AG09319 (cell line): ENCODE measurements at regions not wholly inside any gene's neighbourhood (a gene's known extent, or its start where the extent isn't known, plus 50 kb on each side); places are given as distances from the start of the nearest gene placed in this dataset.

ENCODE experiments used
- DNase-seq: peaks from one replicate; pipeline ENCODE4 v3.0.0-alpha.2; 2010; ENCODE audit warnings: low read depth; ENCODE audit errors: extremely low read depth
- TF ChIP-seq, protein P1 (sequence below): IDR thresholded peaks from 2 replicates; pipeline ENCODE4 v1.5.1; 2011; ENCODE audit warnings: low read depth, mild to moderate bottlenecking, inconsistent platforms, low read length, moderate library complexity

DNA sequence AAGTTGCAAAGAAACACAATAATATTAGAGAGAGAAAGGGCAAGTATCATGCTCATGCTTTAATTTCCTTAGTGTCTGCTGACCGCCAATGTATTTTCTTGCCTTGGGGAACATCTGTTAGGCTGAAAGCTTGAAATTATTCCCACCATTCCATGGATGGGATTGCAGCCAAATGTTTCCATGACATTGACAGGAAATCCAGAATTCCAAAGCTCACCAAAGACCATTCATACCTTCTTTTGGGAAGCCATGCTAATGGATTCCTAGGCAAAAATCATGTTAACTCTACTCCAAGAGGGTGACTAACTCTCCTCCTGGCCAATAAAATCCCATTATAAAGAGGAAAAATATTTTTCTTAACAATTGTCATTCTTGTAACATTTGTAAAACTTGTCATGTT is 661.4 kb upstream of the FAT3 start:
- DNase-seq, result no peak
- TF ChIP-seq, protein P1, sequence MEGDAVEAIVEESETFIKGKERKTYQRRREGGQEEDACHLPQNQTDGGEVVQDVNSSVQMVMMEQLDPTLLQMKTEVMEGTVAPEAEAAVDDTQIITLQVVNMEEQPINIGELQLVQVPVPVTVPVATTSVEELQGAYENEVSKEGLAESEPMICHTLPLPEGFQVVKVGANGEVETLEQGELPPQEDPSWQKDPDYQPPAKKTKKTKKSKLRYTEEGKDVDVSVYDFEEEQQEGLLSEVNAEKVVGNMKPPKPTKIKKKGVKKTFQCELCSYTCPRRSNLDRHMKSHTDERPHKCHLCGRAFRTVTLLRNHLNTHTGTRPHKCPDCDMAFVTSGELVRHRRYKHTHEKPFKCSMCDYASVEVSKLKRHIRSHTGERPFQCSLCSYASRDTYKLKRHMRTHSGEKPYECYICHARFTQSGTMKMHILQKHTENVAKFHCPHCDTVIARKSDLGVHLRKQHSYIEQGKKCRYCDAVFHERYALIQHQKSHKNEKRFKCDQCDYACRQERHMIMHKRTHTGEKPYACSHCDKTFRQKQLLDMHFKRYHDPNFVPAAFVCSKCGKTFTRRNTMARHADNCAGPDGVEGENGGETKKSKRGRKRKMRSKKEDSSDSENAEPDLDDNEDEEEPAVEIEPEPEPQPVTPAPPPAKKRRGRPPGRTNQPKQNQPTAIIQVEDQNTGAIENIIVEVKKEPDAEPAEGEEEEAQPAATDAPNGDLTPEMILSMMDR, result no peak

DNA sequence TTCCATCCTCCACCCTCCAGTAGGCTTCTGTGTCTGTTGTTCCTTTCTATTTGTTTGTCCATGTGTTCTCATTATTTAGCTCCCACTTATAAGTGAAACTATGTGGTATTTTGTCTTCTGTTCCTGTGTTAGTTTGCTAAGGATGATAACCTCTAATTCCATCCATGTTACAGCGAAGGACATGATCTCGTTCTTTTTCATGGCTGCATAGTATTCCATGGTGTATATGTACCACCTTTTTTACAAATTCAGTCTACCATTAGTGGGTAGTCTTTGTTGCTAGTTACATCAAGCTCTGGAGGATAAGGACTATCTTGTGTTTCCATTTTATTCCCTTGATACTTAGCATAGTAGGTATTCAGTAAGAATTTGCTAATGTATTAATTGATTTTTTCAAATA is 664.2 kb upstream of the FAT3 start:
- no peak for DNase-seq
- TF ChIP-seq, protein P1, result no peak

DNA sequence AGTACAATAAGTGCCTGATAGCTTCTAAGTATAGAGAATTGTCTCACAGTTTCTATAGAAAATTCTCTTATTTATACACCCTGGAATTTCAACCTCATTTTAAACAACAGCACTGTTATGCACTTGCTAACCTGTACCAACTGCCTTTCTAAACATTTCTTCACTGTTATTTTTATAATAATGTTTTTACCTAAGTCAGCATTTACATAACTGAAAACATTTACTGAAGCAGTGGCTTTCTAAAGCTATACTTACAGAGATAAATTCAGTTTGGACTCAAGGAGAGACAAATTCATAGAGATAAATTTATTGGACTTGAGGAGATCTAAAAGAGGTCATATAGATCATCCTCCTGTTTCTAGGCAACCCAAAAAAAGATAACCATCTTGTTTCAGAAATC is 686.6 kb upstream of the FAT3 start:
- no peak for DNase-seq
- TF ChIP-seq, protein P1, result no peak

DNA sequence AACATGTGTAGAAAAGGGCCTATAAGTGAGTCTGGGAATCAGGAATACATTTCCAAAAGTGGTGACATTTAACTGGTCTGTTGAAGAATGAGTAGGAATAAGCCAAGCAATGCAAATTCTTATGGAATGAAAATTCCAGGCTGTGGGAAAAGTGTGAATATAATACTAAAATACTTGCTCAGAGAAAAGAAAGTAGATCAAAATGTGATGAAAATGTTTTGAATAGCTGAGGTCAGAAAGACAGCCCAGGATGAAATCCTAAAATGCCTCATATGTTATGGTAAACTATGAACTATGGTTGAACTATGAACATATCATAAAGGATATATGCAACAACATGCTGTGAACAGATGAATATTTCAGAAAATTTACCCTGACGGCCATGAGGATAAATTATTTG is 688.3 kb upstream of the FAT3 start:
- TF ChIP-seq, protein P1, result no peak
- DNase-seq, result no peak

DNA sequence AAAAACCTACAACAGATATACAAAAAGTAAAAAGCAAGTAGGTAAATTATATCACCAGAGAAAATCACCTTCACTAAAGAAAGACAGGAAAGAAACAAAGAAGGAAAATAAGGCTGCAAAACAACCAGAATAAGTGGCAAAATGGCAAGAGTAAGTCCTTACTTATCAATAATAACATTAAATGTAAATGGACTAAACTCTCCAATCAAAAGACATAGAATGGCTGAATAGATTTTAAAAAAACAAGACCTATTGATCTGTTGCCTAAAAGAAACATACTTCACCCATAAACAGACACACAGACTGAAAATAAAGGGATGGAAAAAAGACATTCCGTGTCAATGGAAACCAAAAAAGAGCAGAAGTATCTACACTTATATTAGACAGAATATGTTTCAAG is 695.7 kb upstream of the FAT3 start:
- TF ChIP-seq, protein P1, result no peak
- DNase-seq, result no peak

DNA sequence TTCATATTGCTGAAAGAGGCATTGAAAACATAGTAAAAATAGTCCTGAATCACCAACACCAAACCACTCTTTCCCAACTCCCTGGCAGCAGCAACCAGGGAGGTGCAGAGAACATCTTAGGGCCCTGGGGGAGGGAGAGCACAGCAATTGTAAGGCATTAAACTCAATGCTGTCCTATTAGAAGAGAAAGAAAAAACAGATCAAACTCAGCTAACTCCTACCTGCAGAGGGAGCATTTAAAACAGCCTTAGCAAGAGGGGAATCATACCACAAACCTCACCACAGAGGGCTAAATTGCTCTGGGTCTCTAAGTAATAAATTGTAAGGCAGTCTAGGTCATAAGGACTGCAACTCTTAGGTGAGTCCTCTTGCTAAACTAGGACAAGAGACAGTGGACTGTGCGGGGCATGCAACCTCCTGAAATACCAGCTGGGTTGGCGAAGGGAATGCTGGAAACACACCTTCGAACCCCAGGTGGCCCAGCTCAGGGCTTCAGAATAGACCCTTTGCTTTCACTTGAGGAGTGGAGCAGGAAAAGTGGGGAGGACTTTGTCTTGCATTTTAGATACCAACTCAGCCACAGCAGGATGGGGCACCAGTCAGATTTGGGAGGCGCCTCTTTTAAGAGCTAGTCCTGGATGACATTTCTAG is 697.1 kb upstream of the FAT3 start:
- TF ChIP-seq, protein P1, result no peak
- no peak for DNase-seq

GRCh38 chr11:91513734-91514133 is 710.9 kb upstream of the FAT3 start:
- TF ChIP-seq, protein P1, result no peak
- no peak for DNase-seq
